ENCODE measurements at regions not wholly inside any gene's neighbourhood (a gene's known extent, or its start where the extent isn't known, plus 50 kb on each side); places are given as distances from the start of the nearest gene placed in this dataset.
A peak's percentile ranks its signal among the peaks of the same experiment; 100 is the strongest.

- no peak for DNase-seq (ENCODE audit: extremely low read depth in 1 of 11, low read depth in 9 of 11, low spot score in 4 of 11)
Measured at GRCh38 chr4:124401606-124402005, 310.9 kb downstream of the ANKRD50 start.

- no peak for DNase-seq (ENCODE audit: extremely low read depth in 1 of 11, low read depth in 9 of 11, low spot score in 4 of 11)
Measured at GRCh38 chr4:124409044-124409443, 303.5 kb downstream of the ANKRD50 start.

- DNase-seq (ENCODE audit: extremely low read depth in 1 of 11, low read depth in 9 of 11, low spot score in 4 of 11): no peak
Measured at GRCh38 chr4:124414276-124415040, 298.1 kb downstream of the ANKRD50 start.

- no peak for DNase-seq (ENCODE audit: extremely low read depth in 1 of 11, low read depth in 9 of 11, low spot score in 4 of 11)
Measured at GRCh38 chr4:124415146-124415545, 297.4 kb downstream of the ANKRD50 start.

GRCh38 chr4:124417371-124417770 lies 295.2 kb downstream of the ANKRD50 start:
- DNase-seq (ENCODE audit: extremely low read depth in 1 of 11, low read depth in 9 of 11, low spot score in 4 of 11): no peak

GRCh38 chr4:124420166-124420695 lies 292.3 kb downstream of the ANKRD50 start:
- no peak for DNase-seq (ENCODE audit: extremely low read depth in 1 of 11, low read depth in 9 of 11, low spot score in 4 of 11)

- DNase-seq (ENCODE audit: extremely low read depth in 1 of 11, low read depth in 9 of 11, low spot score in 4 of 11): no peak
Measured at GRCh38 chr4:124423160-124423559, 289.4 kb downstream of the ANKRD50 start.

GRCh38 chr4:124426279-124426678 lies 286.3 kb downstream of the ANKRD50 start:
- no peak for DNase-seq (ENCODE audit: extremely low read depth in 1 of 11, low read depth in 9 of 11, low spot score in 4 of 11)

- peak in 1 of 11 donors; percentile 26 for DNase-seq (ENCODE audit: extremely low read depth in 1 of 11, low read depth in 9 of 11, low spot score in 4 of 11)
Measured at GRCh38 chr4:124427095-124427767, 285.3 kb downstream of the ANKRD50 start.

- no peak for DNase-seq (ENCODE audit: extremely low read depth in 1 of 11, low read depth in 9 of 11, low spot score in 4 of 11)
Measured at GRCh38 chr4:124428648-124429047, 283.9 kb downstream of the ANKRD50 start.

- no peak for DNase-seq (ENCODE audit: extremely low read depth in 1 of 11, low read depth in 9 of 11, low spot score in 4 of 11)
Measured at GRCh38 chr4:124429746-124430250, 282.7 kb downstream of the ANKRD50 start.

GRCh38 chr4:124431653-124432192 lies 280.8 kb downstream of the ANKRD50 start:
- DNase-seq (ENCODE audit: extremely low read depth in 1 of 11, low read depth in 9 of 11, low spot score in 4 of 11): no peak

- DNase-seq (ENCODE audit: extremely low read depth in 1 of 11, low read depth in 9 of 11, low spot score in 4 of 11): no peak
Measured at GRCh38 chr4:124432500-124432899, 280.0 kb downstream of the ANKRD50 start.

GRCh38 chr4:124433044-124433443 lies 279.5 kb downstream of the ANKRD50 start:
- DNase-seq (ENCODE audit: extremely low read depth in 1 of 11, low read depth in 9 of 11, low spot score in 4 of 11): no peak

- DNase-seq (ENCODE audit: extremely low read depth in 1 of 11, low read depth in 9 of 11, low spot score in 4 of 11): no peak
Measured at GRCh38 chr4:124433500-124433899, 279.0 kb downstream of the ANKRD50 start.

- DNase-seq (ENCODE audit: extremely low read depth in 1 of 11, low read depth in 9 of 11, low spot score in 4 of 11): no peak
Measured at GRCh38 chr4:124435274-124435950, 277.1 kb downstream of the ANKRD50 start.

- DNase-seq (ENCODE audit: extremely low read depth in 1 of 11, low read depth in 9 of 11, low spot score in 4 of 11): no peak
Measured at GRCh38 chr4:124437853-124438495, 274.6 kb downstream of the ANKRD50 start.

- no peak for DNase-seq (ENCODE audit: extremely low read depth in 1 of 11, low read depth in 9 of 11, low spot score in 4 of 11)
Measured at GRCh38 chr4:124445071-124445470, 267.5 kb downstream of the ANKRD50 start.

- DNase-seq (ENCODE audit: extremely low read depth in 1 of 11, low read depth in 9 of 11, low spot score in 4 of 11): no peak
Measured at GRCh38 chr4:124449881-124450280, 262.7 kb downstream of the ANKRD50 start.

All from renal cortex interstitium (tissue), 11 donors.